LNCaP clone FGC (cell line): ENCODE measurements at regions not wholly inside any gene's neighbourhood (a gene's known extent, or its start where the extent isn't known, plus 50 kb on each side); places are given as distances from the start of the nearest gene placed in this dataset.
"Not testable (repeated sequence)": the region's sequence is repeated elsewhere in the genome, so short reads cannot be mapped to it uniquely, and the experiment has no call there.

Experiments used
- DNase-seq: peaks from one replicate; pipeline ENCODE4 v3.0.0-alpha.2; 2011; ENCODE audit warnings: low read depth
- H3K4me3 ChIP-seq: 2 replicates; pipeline ENCODE4 v1.5.1; 2011; ENCODE audit warnings: mild to moderate bottlenecking, low read depth, low read length, control low read depth
- CTCF ChIP-seq: IDR thresholded peaks from 2 replicates; pipeline ENCODE4 v1.5.1; 2012; ENCODE audit warnings: mild to moderate bottlenecking; ENCODE audit not compliant: control insufficient read depth, insufficient read depth; ENCODE audit errors: extremely low read depth

GRCh38 chr4:104643805-104644204, 149.1 kb upstream of the CXXC4 start:
- DNase-seq: no peak
- TF ChIP-seq CTCF: no peak
- no peak overlapping the region for H3K4me3 ChIP-seq

- DNase-seq: no peak
- no peak overlapping the region for H3K4me3 ChIP-seq
- TF ChIP-seq CTCF: no peak
Observed at GRCh38 chr4:104649631-104650030, 154.9 kb upstream of the CXXC4 start.

GRCh38 chr4:104662269-104662668, 167.6 kb upstream of the CXXC4 start:
- DNase-seq, H3K4me3 ChIP-seq: not testable (repeated sequence)

GRCh38 chr4:104677116-104677515, 182.4 kb upstream of the CXXC4 start:
- no peak for TF ChIP-seq CTCF
- H3K4me3 ChIP-seq: no peak overlapping the region
- no peak for DNase-seq

- no peak for TF ChIP-seq CTCF
- no peak for DNase-seq
Observed at GRCh38 chr4:104682311-104682710, 187.6 kb upstream of the CXXC4 start.

GRCh38 chr4:104693601-104694201, 199.0 kb upstream of the CXXC4 start:
- peak; percentile 15 for DNase-seq
- H3K4me3 ChIP-seq: no peak overlapping the region
- TF ChIP-seq CTCF: peak; percentile 60

More at GRCh38 chr4:104682311-104682710, 187.6 kb upstream of the CXXC4 start:
- H3K4me3 ChIP-seq: no peak overlapping the region

- no peak overlapping the region for H3K4me3 ChIP-seq
- no peak for DNase-seq
- no peak for TF ChIP-seq CTCF
Observed at GRCh38 chr4:104716584-104716983, 221.9 kb upstream of the CXXC4 start.
